DND-41 (cell line): ENCODE measurements at regions not wholly inside any gene's neighbourhood (a gene's known extent, or its start where the extent isn't known, plus 50 kb on each side); places are given as distances from the start of the nearest gene placed in this dataset.
A peak's percentile ranks its signal among the peaks of the same experiment; 100 is the strongest.

Source experiments
- CTCF ChIP-seq: IDR thresholded peaks from 2 replicates; pipeline ENCODE4 v1.5.1; 2012; ENCODE audit warnings: borderline replicate concordance, low read length, moderate library complexity, mild to moderate bottlenecking; ENCODE audit not compliant: poor library complexity, severe bottlenecking; ENCODE audit errors: extremely low read depth
- EZH2 ChIP-seq: IDR thresholded peaks from 3 replicates; pipeline ENCODE4 v1.6.1; 2012; ENCODE audit warnings: borderline replicate concordance, low read depth, mild to moderate bottlenecking, moderate library complexity, low read length, inconsistent platforms; ENCODE audit not compliant: severe bottlenecking

DNA sequence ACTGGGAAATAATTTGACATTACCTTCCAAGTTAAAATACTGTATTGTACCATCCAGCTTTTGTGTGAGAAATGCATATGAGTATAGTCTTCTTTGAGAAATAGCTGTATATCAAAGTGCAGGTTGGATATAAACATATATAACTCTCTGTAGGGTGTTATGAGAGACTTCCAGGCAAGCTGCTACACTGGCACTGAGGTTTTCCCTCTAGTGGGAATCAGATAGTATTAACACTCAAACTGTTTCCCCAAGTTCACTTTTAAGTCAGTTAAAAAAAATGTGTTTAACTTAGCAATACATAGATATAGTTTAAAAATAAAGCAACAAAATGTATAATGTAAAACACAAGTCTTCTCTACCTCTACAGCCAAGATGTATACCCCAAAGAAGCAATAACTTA is 368.4 kb upstream of the SLC8A1 start:
- TF ChIP-seq CTCF (peak; percentile 34), EZH2 (no peak)
